ENCODE measurements at regions not wholly inside any gene's neighbourhood (a gene's known extent, or its start where the extent isn't known, plus 50 kb on each side); places are given as distances from the start of the nearest gene placed in this dataset.

- DNase-seq, result no peak
- intact Hi-C loops (cut with DNase I), result no loop called here
- Histone ChIP-seq H3K27ac (no peak overlapping the region), H3K27me3 (ENCODE audit: insufficient read depth in 3 of 3, low read length in 2 of 3) (peaks cover 0 to 4% (median 1%) of the 10 kb centered on the region in 3 donors), H3K9me3 (no peaks in the 10 kb centered on the region), H3K4me3 (no peak overlapping the region), H3K4me1 (no peaks in the 10 kb centered on the region), H3K36me3 (ENCODE audit: insufficient read depth in 1 of 2, low read depth in 1 of 2) (no peaks in the 10 kb centered on the region)
- ATAC-seq, result no peak
- 77 to 81% (median 78%) methylated on average over 9 of the region's 9 CpGs for WGBS, 3 donors
- TF ChIP-seq CTCF (IDR thresholded peaks at IDR 0.05), result no peak
Observed at GRCh38 chr11:71119656-71120269, 132.6 kb downstream of the SHANK2 start.

GRCh38 chr11:71118671-71119250, 133.6 kb downstream of the SHANK2 start:
- DNase-seq (no peak), ATAC-seq (no peak)
- no peak overlapping the region for H3K4me3 ChIP-seq
- H3K27me3 ChIP-seq (ENCODE audit: insufficient read depth in 3 of 3, low read length in 2 of 3), result peaks cover 0 to 11% (median 1%) of the 10 kb centered on the region in 3 donors
- no peak overlapping the region for H3K27ac ChIP-seq
- intact Hi-C loops (cut with DNase I), result no loop called here
- TF ChIP-seq CTCF (IDR thresholded peaks at IDR 0.05), result no peak
- H3K36me3 ChIP-seq (ENCODE audit: insufficient read depth in 1 of 2, low read depth in 1 of 2), result no peaks in the 10 kb centered on the region
- H3K9me3 ChIP-seq, result no peaks in the 10 kb centered on the region
- no peaks in the 10 kb centered on the region for H3K4me1 ChIP-seq
- 93 to 94% (median 94%) methylated on average over 20 of the region's 20 CpGs for whole genome bisulfite sequencing, 3 donors

GRCh38 chr11:71117311-71117710, 135.1 kb downstream of the SHANK2 start:
- intact Hi-C loops (cut with DNase I), result no loop called here
- Histone ChIP-seq H3K27ac (no peak overlapping the region), H3K4me1 (no peaks in the 10 kb centered on the region), H3K4me3 (no peak overlapping the region), H3K27me3 (ENCODE audit: insufficient read depth in 3 of 3, low read length in 2 of 3) (peaks cover 0 to 20% (median 1%) of the 10 kb centered on the region in 3 donors), H3K36me3 (ENCODE audit: insufficient read depth in 1 of 2, low read depth in 1 of 2) (no peaks in the 10 kb centered on the region), H3K9me3 (no peaks in the 10 kb centered on the region)
- no peak for ATAC-seq
- no peak for TF ChIP-seq CTCF (IDR thresholded peaks at IDR 0.05)
- WGBS, 3 donors, result 85 to 88% (median 85%) methylated on average over 5 of the region's 5 CpGs
- no peak for DNase-seq

- Histone ChIP-seq H3K4me3 (no peak overlapping the region), H3K9me3 (no peaks in the 10 kb centered on the region), H3K27me3 (ENCODE audit: insufficient read depth in 3 of 3, low read length in 2 of 3) (peaks cover 0 to 20% (median 1%) of the 10 kb centered on the region in 3 donors), H3K36me3 (ENCODE audit: insufficient read depth in 1 of 2, low read depth in 1 of 2) (no peaks in the 10 kb centered on the region), H3K4me1 (no peaks in the 10 kb centered on the region), H3K27ac (no peak overlapping the region)
- ATAC-seq (no peak), DNase-seq (no peak)
- TF ChIP-seq CTCF (IDR thresholded peaks at IDR 0.05), result no peak
- intact Hi-C loops (cut with DNase I), result no loop called here
- 72 to 78% (median 75%) methylated on average over 8 of the region's 8 CpGs for WGBS, 3 donors
Observed at GRCh38 chr11:71116693-71117040, 135.7 kb downstream of the SHANK2 start.
